A549 (cell line): ENCODE measurements at regions not wholly inside any gene's neighbourhood (a gene's known extent, or its start where the extent isn't known, plus 50 kb on each side); places are given as distances from the start of the nearest gene placed in this dataset.
A peak's percentile ranks its signal among the peaks of the same experiment; 100 is the strongest.

Experiments used
- ATAC-seq, 2 experiments: fragments of 200-7000 bp in 1 of 2; fragments of >200 bp in 1 of 2; cut with Nextera tagmentation in 1 of 2; cut with Tn5 transposase in 1 of 2; 3 replicates each; pipeline versions ENCODE4 v1.8.0 to v1.9.1; 2018 to 2020; ENCODE audit warnings: mild to moderate bottlenecking in 1 of 2, moderate library complexity in 1 of 2
- CTCF ChIA-PET: fragments of 300-600 bp; sonication (Branson Sonifier 250); formaldehyde crosslinking; extraction: SDS; loops from one replicate; lab custom pipeline; 2021; ENCODE audit warnings: antibody characterized with exemption, inconsistent platforms; lab: Yijun Ruan, JAX
- POLR2A ChIA-PET: fragments of 350-600 bp; formaldehyde crosslinking; extraction: SDS; loops from one replicate; lab custom pipeline; 2021; ENCODE audit warnings: antibody characterized with exemption, inconsistent platforms; lab: Yijun Ruan, JAX
- DNase-seq, 2 experiments: peaks; one replicate each; pipeline versions ENCODE4 v3.0.0 to v3.0.0-alpha.2; 2011 to 2016; ENCODE audit warnings: low read depth in 1 of 2, low spot score in 1 of 2
- FAIRE-seq: peaks from 2 replicates; lab custom pipeline; 2011; peaks lifted over from hg19 to GRCh38; lab: Jason Lieb, UNC
- H3K27ac ChIP-seq, 2 experiments: fragments of >200 bp; sonication (Bioruptor Twin); formaldehyde crosslinking; 3 replicates each; pipeline ENCODE4 v1.5.1; 2016 to 2017
- H3K4me1 ChIP-seq: fragments of >200 bp; sonication (Bioruptor Twin); formaldehyde crosslinking; 3 replicates; pipeline ENCODE4 v1.6.1; 2016
- H3K4me2 ChIP-seq: fragments of >200 bp; sonication (Bioruptor Twin); formaldehyde crosslinking; 3 replicates; pipeline ENCODE4 v1.6.1; 2016
- H3K4me3 ChIP-seq: fragments of >200 bp; sonication (Bioruptor Twin); formaldehyde crosslinking; 3 replicates; pipeline ENCODE4 v1.5.1; 2016
- H3K9me3 ChIP-seq: fragments of >200 bp; sonication (Bioruptor Twin); formaldehyde crosslinking; 3 replicates; pipeline ENCODE4 v1.6.1; 2016
- CHD2 ChIP-seq: fragments of 150-350 bp; IDR thresholded peaks from 2 replicates; pipeline ENCODE4 v1.6.1; 2014; ENCODE audit warnings: low read length; ENCODE audit not compliant: partially characterized antibody
- CHD4 ChIP-seq: fragments of 200-600 bp; sonication (generic); IDR thresholded peaks from 2 replicates; pipeline ENCODE4 v1.6.1; 2016; ENCODE audit warnings: antibody characterized with exemption, mild to moderate bottlenecking, borderline replicate concordance
- KDM1A ChIP-seq: fragments of 200-600 bp; sonication (generic); IDR thresholded peaks from 2 replicates; pipeline ENCODE4 v1.6.1; 2016; ENCODE audit warnings: low read depth, mild to moderate bottlenecking
- MAFK ChIP-seq: fragments of 450-650 bp; IDR thresholded peaks from 2 replicates; pipeline ENCODE4 v1.6.1; 2014; ENCODE audit not compliant: partially characterized antibody
- NFE2L2 ChIP-seq: fragments of 150-350 bp; conservative IDR thresholded peaks from 2 replicates; pipeline ENCODE4 v1.6.1; 2014; ENCODE audit warnings: low read length
- POLR2A ChIP-seq: IDR thresholded peaks from 2 replicates; pipeline ENCODE4 v1.6.1; 2012; ENCODE audit warnings: mild to moderate bottlenecking, low read length
- POLR2AphosphoS2 ChIP-seq: conservative IDR thresholded peaks from 2 replicates; pipeline ENCODE4 v1.6.1; 2012; ENCODE audit warnings: low read length, improper control_type of control experiment, inconsistent platforms
- RARB ChIP-seq: fragments of 250-450 bp; sonication (Bioruptor Pico); IDR thresholded peaks from 2 replicates; pipeline ENCODE4 v1.8.0; 2021; ENCODE audit warnings: mild to moderate bottlenecking, moderate library complexity
- TP53 ChIP-seq: fragments of 250-450 bp; sonication (Bioruptor Pico); IDR thresholded peaks from 2 replicates; pipeline ENCODE4 v1.5.0; 2021; ENCODE audit warnings: mild to moderate bottlenecking, moderate library complexity
- USF2 ChIP-seq: fragments of 450-650 bp; IDR thresholded peaks from 2 replicates; pipeline ENCODE4 v1.6.1; 2014; ENCODE audit warnings: antibody characterized with exemption
- ZC3H11A ChIP-seq: fragments of 450-650 bp; IDR thresholded peaks from 2 replicates; pipeline ENCODE4 v1.6.1; 2014; ENCODE audit warnings: antibody characterized with exemption, mild to moderate bottlenecking
- ZNF302 ChIP-seq: fragments of 250-450 bp; sonication (Bioruptor Pico); IDR thresholded peaks from 2 replicates; pipeline ENCODE4 v1.9.0; 2021; ENCODE audit warnings: inconsistent platforms, mild to moderate bottlenecking, moderate library complexity
- WGBS: methylation state at CpG from one replicate; pipeline ENCODE4 v1.1.6; 2017; ENCODE audit errors: missing lambda C conversion rate; 5-methylcytosine and 5-hydroxymethylcytosine counted together
- TF ChIP-seq, protein P1 (sequence below): fragments of 150-350 bp; IDR thresholded peaks from 2 replicates; pipeline ENCODE4 v1.6.1; 2014; ENCODE audit warnings: low read depth, mild to moderate bottlenecking, low read length
- TF ChIP-seq, protein P2 (sequence below): fragments of 250-450 bp; sonication (Bioruptor Pico); IDR thresholded peaks from 2 replicates; pipeline ENCODE4 v1.5.0; 2020; ENCODE audit warnings: low read depth, mild to moderate bottlenecking, moderate library complexity
- TF ChIP-seq, protein P3 (sequence below): fragments of >200 bp; sonication (Bioruptor Twin); formaldehyde crosslinking; IDR thresholded peaks from 3 replicates; pipeline ENCODE4 v1.5.1; 2016

DNA sequence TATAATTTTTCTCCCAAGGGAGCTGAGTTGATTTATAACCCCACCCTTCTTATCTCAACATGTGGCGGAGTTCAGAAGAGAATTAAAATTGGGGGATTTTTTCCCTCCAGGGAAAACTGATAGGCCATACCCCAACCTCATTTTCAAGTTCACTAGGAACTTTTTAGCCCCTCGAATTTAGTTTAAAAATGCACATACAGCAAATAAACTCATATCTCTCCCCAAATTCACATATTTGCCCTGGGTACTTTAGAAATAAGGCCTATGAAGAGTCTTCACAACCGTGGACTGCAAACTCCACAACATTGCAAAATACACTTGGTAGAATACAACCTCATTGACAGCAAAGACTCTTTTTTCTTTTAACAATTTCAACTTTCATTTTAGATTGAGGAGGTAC lies 206.7 kb upstream of the LEF1 start:
- FAIRE-seq = no peak
- Histone ChIP-seq H3K9me3 (no peaks in the 10 kb centered on the region), H3K27ac (no peak overlapping the region), H3K4me3 (no peak overlapping the region), H3K4me1 (no peaks in the 10 kb centered on the region), H3K4me2 (no peak overlapping the region)
- DNase-seq = no peak
- ChIA-PET CTCF (no interaction called here), POLR2A (no interaction called here)
- 2% methylated on average over 3 of the region's 3 CpGs for WGBS
- TF ChIP-seq USF2 (no peak), MAFK (peak; percentile 16)
- TF ChIP-seq, protein P1, sequence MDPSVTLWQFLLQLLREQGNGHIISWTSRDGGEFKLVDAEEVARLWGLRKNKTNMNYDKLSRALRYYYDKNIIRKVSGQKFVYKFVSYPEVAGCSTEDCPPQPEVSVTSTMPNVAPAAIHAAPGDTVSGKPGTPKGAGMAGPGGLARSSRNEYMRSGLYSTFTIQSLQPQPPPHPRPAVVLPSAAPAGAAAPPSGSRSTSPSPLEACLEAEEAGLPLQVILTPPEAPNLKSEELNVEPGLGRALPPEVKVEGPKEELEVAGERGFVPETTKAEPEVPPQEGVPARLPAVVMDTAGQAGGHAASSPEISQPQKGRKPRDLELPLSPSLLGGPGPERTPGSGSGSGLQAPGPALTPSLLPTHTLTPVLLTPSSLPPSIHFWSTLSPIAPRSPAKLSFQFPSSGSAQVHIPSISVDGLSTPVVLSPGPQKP = no peak
- ATAC-seq = no peak

- Histone ChIP-seq H3K4me1 (no peaks in the 10 kb centered on the region), H3K27ac (no peak overlapping the region), H3K4me3 (no peak overlapping the region), H3K9me3 (no peaks in the 10 kb centered on the region), H3K4me2 (no peak overlapping the region)
- FAIRE-seq = no peak
- ATAC-seq = no peak
- CTCF ChIA-PET = interaction anchor here (0.7 kb wide), 1 partner anchor 200 kb away, joined by 3 read pairs; no protein-coding TSS in a partner anchor
- 57% methylated on average over 5 of the region's 5 CpGs for WGBS
- DNase-seq = no peak
- TF ChIP-seq RARB (CRISPR knock-in tag) (no peak), ZC3H11A (no peak), CHD2 (no peak), CHD4 (no peak), POLR2AphosphoS2 (no peak), POLR2A (no peak), NFE2L2 (no peak)
- TF ChIP-seq, protein P2, sequence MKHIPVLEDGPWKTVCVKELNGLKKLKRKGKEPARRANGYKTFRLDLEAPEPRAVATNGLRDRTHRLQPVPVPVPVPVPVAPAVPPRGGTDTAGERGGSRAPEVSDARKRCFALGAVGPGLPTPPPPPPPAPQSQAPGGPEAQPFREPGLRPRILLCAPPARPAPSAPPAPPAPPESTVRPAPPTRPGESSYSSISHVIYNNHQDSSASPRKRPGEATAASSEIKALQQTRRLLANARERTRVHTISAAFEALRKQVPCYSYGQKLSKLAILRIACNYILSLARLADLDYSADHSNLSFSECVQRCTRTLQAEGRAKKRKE (CRISPR knock-in tag) = no peak
- TF ChIP-seq, protein P3, sequence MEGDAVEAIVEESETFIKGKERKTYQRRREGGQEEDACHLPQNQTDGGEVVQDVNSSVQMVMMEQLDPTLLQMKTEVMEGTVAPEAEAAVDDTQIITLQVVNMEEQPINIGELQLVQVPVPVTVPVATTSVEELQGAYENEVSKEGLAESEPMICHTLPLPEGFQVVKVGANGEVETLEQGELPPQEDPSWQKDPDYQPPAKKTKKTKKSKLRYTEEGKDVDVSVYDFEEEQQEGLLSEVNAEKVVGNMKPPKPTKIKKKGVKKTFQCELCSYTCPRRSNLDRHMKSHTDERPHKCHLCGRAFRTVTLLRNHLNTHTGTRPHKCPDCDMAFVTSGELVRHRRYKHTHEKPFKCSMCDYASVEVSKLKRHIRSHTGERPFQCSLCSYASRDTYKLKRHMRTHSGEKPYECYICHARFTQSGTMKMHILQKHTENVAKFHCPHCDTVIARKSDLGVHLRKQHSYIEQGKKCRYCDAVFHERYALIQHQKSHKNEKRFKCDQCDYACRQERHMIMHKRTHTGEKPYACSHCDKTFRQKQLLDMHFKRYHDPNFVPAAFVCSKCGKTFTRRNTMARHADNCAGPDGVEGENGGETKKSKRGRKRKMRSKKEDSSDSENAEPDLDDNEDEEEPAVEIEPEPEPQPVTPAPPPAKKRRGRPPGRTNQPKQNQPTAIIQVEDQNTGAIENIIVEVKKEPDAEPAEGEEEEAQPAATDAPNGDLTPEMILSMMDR = no peak
- POLR2A ChIA-PET = no interaction called here
These were observed 203.9 kb upstream of the LEF1 start for GRCh38 chr4:108372681-108373080.

- ChIA-PET POLR2A (no interaction called here), CTCF (no interaction called here)
- no peaks in the 10 kb centered on the region for H3K9me3 ChIP-seq
- no peaks in the 10 kb centered on the region for H3K4me1 ChIP-seq
- H3K4me2 ChIP-seq = no peak overlapping the region
- 5% methylated on average over 8 of the region's 8 CpGs for WGBS
- H3K4me3 ChIP-seq = no peak overlapping the region
- ATAC-seq (no peak), DNase-seq (no peak), FAIRE-seq (no peak)
- no peak overlapping the region for H3K27ac ChIP-seq
- no peak for TF ChIP-seq ZNF302 (CRISPR knock-in tag)
- TF ChIP-seq MAFK = no peak
- no peak for TF ChIP-seq CHD4
- TF ChIP-seq KDM1A = no peak
- TF ChIP-seq TP53 = no peak
These were observed 202.6 kb upstream of the LEF1 start for GRCh38 chr4:108371282-108371681.
